Thyroid gland (tissue), 4 donors: ENCODE measurements at regions not wholly inside any gene's neighbourhood (a gene's known extent, or its start where the extent isn't known, plus 50 kb on each side); places are given as distances from the start of the nearest gene placed in this dataset.

Source experiments
- DNase-seq, 2 donors: peaks; one replicate each; pipeline ENCODE4 v3.0.0-alpha.2; 2019
- H3K27ac ChIP-seq, 3 donors: fragments of 200-600 bp; sonication (generic); 1 replicate in 2 of 3; 2 replicates in 1 of 3; pipeline ENCODE4 v1.5.1; 2016 to 2019; ENCODE audit warnings: mild to moderate bottlenecking in 1 of 3, moderate library complexity in 1 of 3
- H3K27me3 ChIP-seq: fragments of 200-600 bp; sonication (generic); one replicate; pipeline ENCODE4 v1.5.1; 2019
- H3K36me3 ChIP-seq, 2 donors: fragments of 200-600 bp; sonication (generic); one replicate each; pipeline ENCODE4 v1.5.1; 2016 to 2019
- H3K4me1 ChIP-seq, 2 donors: fragments of 200-600 bp; sonication (generic); one replicate each; pipeline ENCODE4 v1.5.1; 2017 to 2019
- H3K4me3 ChIP-seq, 3 donors: fragments of 200-600 bp; sonication (generic); replicated peaks in 1 of 3; 1 replicate in 2 of 3; 2 replicates in 1 of 3; pipeline ENCODE4 v1.5.1; 2016; ENCODE audit warnings: mild to moderate bottlenecking in 1 of 3
- H3K9me3 ChIP-seq: fragments of 200-600 bp; sonication (generic); one replicate; pipeline ENCODE4 v1.5.1; 2017
- POLR2A ChIP-seq, 2 donors: fragments of 450-650 bp; IDR thresholded peaks; one replicate each; pipeline ENCODE4 v1.6.1; 2017; ENCODE audit warnings: antibody characterized with exemption in 2 of 2, mild to moderate bottlenecking in 2 of 2, moderate library complexity in 1 of 2
- WGBS, 2 donors: methylation state at CpG; one replicate each; pipeline ENCODE4 v1.1.5; 2017; 5-methylcytosine and 5-hydroxymethylcytosine counted together
- intact Hi-C: fragments of 100-400 bp; cut with DNase I; formaldehyde crosslinking; loops from one replicate; pipeline ENCODE4 v1.15.1; 2023
- TF ChIP-seq, protein P1 (sequence below), 6 experiments: fragments of 200-600 bp in 3 of 6; fragments of 450-650 bp in 3 of 6; sonication (generic) in 3 of 6; IDR thresholded peaks; one replicate each; pipeline ENCODE4 v1.5.1; 2016 to 2019; ENCODE audit warnings: antibody characterized with exemption in 6 of 6, mild to moderate bottlenecking in 2 of 6, inconsistent platforms in 1 of 6, moderate library complexity in 1 of 6

GRCh38 chr13:73222627-73223305 lies 164.0 kb downstream of the KLF5 start:
- intact Hi-C loops: no loop called here
- DNase-seq: no peak
- Histone ChIP-seq H3K27ac (no peak overlapping the region), H3K9me3 (no peaks in the 10 kb centered on the region), H3K36me3 (no peaks in the 10 kb centered on the region), H3K4me1 (no peaks in the 10 kb centered on the region), H3K27me3 (no peaks in the 10 kb centered on the region), H3K4me3 (no peak overlapping the region)
- TF ChIP-seq, protein P1, sequence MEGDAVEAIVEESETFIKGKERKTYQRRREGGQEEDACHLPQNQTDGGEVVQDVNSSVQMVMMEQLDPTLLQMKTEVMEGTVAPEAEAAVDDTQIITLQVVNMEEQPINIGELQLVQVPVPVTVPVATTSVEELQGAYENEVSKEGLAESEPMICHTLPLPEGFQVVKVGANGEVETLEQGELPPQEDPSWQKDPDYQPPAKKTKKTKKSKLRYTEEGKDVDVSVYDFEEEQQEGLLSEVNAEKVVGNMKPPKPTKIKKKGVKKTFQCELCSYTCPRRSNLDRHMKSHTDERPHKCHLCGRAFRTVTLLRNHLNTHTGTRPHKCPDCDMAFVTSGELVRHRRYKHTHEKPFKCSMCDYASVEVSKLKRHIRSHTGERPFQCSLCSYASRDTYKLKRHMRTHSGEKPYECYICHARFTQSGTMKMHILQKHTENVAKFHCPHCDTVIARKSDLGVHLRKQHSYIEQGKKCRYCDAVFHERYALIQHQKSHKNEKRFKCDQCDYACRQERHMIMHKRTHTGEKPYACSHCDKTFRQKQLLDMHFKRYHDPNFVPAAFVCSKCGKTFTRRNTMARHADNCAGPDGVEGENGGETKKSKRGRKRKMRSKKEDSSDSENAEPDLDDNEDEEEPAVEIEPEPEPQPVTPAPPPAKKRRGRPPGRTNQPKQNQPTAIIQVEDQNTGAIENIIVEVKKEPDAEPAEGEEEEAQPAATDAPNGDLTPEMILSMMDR (IDR thresholded peaks at IDR 0.05): no peak
- no peak for TF ChIP-seq POLR2A (IDR thresholded peaks at IDR 0.05)
- WGBS, 2 donors: 91 to 96% methylated on average over 6 of the region's 6 CpGs

GRCh38 chr13:73220966-73221720 lies 162.3 kb downstream of the KLF5 start:
- Histone ChIP-seq H3K27me3 (no peaks in the 10 kb centered on the region), H3K9me3 (no peaks in the 10 kb centered on the region), H3K27ac (no peak overlapping the region), H3K4me1 (no peaks in the 10 kb centered on the region), H3K4me3 (no peak overlapping the region), H3K36me3 (no peaks in the 10 kb centered on the region)
- intact Hi-C loops: no loop called here
- TF ChIP-seq, protein P1 (IDR thresholded peaks at IDR 0.05): no peak
- TF ChIP-seq POLR2A (IDR thresholded peaks at IDR 0.05): no peak
- WGBS, 2 donors: 64 to 69% methylated on average over 8 of the region's 8 CpGs
- DNase-seq: no peak

- TF ChIP-seq, protein P1 (IDR thresholded peaks at IDR 0.05): no peak
- TF ChIP-seq POLR2A (IDR thresholded peaks at IDR 0.05): no peak
- no peaks in the 10 kb centered on the region for H3K27me3 ChIP-seq
- H3K9me3 ChIP-seq: no peaks in the 10 kb centered on the region
- WGBS, 2 donors: 96 to 98% methylated on average over 1 of the region's 1 CpG
- intact Hi-C loops: no loop called here
- H3K27ac ChIP-seq: no peak overlapping the region
- no peaks in the 10 kb centered on the region for H3K4me1 ChIP-seq
- no peak for DNase-seq
- H3K36me3 ChIP-seq: no peaks in the 10 kb centered on the region
- H3K4me3 ChIP-seq: no peak overlapping the region
Measured at GRCh38 chr13:73218181-73218580, 159.4 kb downstream of the KLF5 start.

DNA sequence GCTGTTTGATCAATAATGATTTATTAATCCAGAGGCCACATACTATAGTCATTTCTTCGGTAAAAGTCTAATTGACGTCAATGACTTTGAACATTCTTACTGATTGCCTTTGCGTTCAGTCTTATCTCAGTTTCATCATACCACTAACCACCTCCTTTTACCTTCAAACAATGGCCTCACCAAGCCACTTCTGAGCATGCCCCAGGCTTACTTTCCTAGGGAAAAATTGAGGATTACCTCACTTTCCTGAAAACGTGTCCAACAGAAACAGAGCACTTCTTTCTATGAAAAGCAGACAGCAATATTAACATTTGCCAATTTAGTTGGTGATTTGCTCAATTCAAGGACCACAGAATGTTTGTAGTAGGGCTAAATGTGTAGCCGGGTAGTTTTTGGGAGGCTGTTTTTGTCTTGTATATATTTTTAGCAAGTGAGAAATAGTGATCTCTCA lies 157.6 kb downstream of the KLF5 start:
- DNase-seq: no peak
- TF ChIP-seq, protein P1 (IDR thresholded peaks at IDR 0.05): no peak
- TF ChIP-seq POLR2A (IDR thresholded peaks at IDR 0.05): no peak
- Histone ChIP-seq H3K9me3 (no peaks in the 10 kb centered on the region), H3K4me1 (no peaks in the 10 kb centered on the region), H3K36me3 (no peaks in the 10 kb centered on the region), H3K4me3 (no peak overlapping the region), H3K27ac (no peak overlapping the region), H3K27me3 (no peaks in the 10 kb centered on the region)
- 78 to 81% methylated on average over 5 of the region's 5 CpGs for WGBS, 2 donors
- intact Hi-C loops: no loop called here

- intact Hi-C loops: no loop called here
- whole genome bisulfite sequencing, 2 donors: 86 to 87% methylated on average over 6 of the region's 6 CpGs
- TF ChIP-seq, protein P1 (IDR thresholded peaks at IDR 0.05): no peak
- TF ChIP-seq POLR2A (IDR thresholded peaks at IDR 0.05): no peak
- Histone ChIP-seq H3K27me3 (no peaks in the 10 kb centered on the region), H3K4me1 (no peaks in the 10 kb centered on the region), H3K27ac (no peak overlapping the region), H3K4me3 (no peak overlapping the region), H3K36me3 (no peaks in the 10 kb centered on the region), H3K9me3 (no peaks in the 10 kb centered on the region)
- DNase-seq: no peak
Measured at GRCh38 chr13:73215823-73216222, 157.0 kb downstream of the KLF5 start.
